Esophagus squamous epithelium (tissue), 4 donors: ENCODE measurements at regions not wholly inside any gene's neighbourhood (a gene's known extent, or its start where the extent isn't known, plus 50 kb on each side); places are given as distances from the start of the nearest gene placed in this dataset.
"Not testable (repeated sequence)": the region's sequence is repeated elsewhere in the genome, so short reads cannot be mapped to it uniquely, and the experiment has no call there.

Experiments used
- POLR2A ChIP-seq, 4 donors: fragments of 450-650 bp; IDR thresholded peaks; one replicate each; pipeline ENCODE4 v1.6.1; 2017; ENCODE audit warnings: antibody characterized with exemption in 4 of 4, mild to moderate bottlenecking in 4 of 4, moderate library complexity in 3 of 4
- TF ChIP-seq, protein P1 (sequence below), 6 experiments: fragments of 450-650 bp in 4 of 6; fragments of 200-600 bp in 2 of 6; sonication (generic) in 2 of 6; IDR thresholded peaks; one replicate each; pipeline ENCODE4 v1.5.1; 2016 to 2019; ENCODE audit warnings: antibody characterized with exemption in 6 of 6, mild to moderate bottlenecking in 4 of 6, moderate library complexity in 4 of 6

DNA sequence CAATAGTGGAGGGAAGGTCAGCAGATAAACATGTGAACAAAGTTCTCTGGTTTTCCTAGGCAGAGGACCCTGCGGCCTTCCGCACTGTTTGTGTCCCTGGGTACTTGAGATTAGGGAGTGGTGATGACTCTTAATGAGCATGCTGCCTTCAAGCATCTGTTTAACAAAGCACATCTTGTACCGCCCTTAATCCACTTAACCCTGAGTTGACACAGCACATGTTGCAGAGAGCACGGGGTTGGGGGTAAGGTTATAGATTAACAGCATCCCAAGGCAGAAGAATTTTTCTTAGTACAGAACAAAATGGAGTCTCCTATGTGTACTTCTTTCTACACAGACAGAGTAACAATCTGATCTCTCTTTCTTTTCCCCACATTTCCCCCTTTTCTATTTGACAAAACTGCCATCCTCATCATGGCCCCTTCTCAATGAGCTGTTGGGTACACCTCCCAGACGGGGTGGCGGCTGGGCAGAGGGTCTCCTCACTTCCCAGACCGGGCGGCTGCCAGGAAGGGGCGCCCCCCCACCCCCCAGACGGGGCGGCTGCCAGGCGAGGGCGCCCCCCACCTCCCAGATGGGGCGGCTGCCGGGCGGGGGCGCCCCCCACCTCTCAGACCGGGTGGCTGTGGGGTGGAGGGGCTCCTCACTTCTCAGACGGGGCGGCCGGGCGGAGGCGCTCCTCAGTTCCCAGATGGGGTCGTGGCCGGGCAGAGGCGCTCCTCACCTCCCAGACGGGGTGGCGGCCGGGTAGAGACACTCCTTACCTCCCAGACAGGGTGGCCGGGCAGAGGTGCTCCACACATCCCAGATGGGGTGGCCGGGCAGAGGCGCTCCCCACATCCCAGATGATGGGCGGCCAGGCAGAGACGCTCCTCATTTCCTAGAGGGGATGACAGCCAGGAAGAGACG is 361.6 kb upstream of the SGO1 start:
- TF ChIP-seq, protein P1, sequence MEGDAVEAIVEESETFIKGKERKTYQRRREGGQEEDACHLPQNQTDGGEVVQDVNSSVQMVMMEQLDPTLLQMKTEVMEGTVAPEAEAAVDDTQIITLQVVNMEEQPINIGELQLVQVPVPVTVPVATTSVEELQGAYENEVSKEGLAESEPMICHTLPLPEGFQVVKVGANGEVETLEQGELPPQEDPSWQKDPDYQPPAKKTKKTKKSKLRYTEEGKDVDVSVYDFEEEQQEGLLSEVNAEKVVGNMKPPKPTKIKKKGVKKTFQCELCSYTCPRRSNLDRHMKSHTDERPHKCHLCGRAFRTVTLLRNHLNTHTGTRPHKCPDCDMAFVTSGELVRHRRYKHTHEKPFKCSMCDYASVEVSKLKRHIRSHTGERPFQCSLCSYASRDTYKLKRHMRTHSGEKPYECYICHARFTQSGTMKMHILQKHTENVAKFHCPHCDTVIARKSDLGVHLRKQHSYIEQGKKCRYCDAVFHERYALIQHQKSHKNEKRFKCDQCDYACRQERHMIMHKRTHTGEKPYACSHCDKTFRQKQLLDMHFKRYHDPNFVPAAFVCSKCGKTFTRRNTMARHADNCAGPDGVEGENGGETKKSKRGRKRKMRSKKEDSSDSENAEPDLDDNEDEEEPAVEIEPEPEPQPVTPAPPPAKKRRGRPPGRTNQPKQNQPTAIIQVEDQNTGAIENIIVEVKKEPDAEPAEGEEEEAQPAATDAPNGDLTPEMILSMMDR (IDR thresholded peaks at IDR 0.05): not testable (repeated sequence)
- not testable (repeated sequence) for TF ChIP-seq POLR2A (IDR thresholded peaks at IDR 0.05)
